Gastrocnemius medialis (tissue), 4 donors: ENCODE measurements at regions not wholly inside any gene's neighbourhood (a gene's known extent, or its start where the extent isn't known, plus 50 kb on each side); places are given as distances from the start of the nearest gene placed in this dataset.

Experiments
- CTCF ChIP-seq, 5 experiments: fragments of 450-650 bp in 3 of 5; fragments of 200-600 bp in 2 of 5; sonication (generic) in 2 of 5; IDR thresholded peaks in 4 of 5; conservative IDR thresholded peaks in 1 of 5; 1 replicate in 4 of 5; 2 replicates in 1 of 5; pipeline ENCODE4 v1.5.1; 2016 to 2019; ENCODE audit warnings: antibody characterized with exemption in 5 of 5, mild to moderate bottlenecking in 3 of 5, moderate library complexity in 3 of 5
- POLR2A ChIP-seq, 2 donors: fragments of 450-650 bp; IDR thresholded peaks; one replicate each; pipeline ENCODE4 v1.6.1; 2017; ENCODE audit warnings: antibody characterized with exemption in 2 of 2, mild to moderate bottlenecking in 2 of 2, moderate library complexity in 2 of 2

DNA sequence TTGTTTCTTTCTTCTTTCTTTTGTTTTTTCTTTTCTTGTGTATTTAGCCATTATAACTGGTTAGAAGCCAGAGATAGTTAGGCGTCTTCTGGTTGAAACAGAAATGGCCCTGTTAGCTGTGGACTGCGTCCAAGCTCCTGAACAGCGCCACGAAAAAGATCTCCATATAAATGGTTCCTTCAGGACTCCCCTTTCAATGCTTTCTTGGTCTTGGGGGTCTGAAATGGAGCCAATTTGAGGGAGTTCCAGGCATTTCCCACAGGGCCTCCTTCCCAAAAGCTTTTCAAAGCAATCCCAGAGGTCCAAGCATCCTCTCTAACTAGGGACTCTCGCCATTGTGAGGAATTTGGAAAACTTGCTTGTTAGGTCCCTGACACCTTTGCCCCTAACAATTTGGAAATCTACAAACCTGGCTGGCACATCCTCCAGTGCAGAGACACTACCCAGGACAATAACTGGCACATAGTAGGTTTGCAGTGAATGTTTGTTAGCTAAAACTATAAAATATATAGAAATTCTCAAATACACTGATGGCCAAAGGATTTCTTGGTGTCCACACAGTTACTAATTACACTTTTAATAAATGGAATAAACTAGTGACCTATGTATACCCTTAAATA lies 80.1 kb downstream of the MYCN start:
- TF ChIP-seq CTCF (IDR thresholded peaks at IDR 0.05 in 4 of 5, conservative IDR thresholded peaks at IDR 0.05 in 1 of 5) (no peak), POLR2A (IDR thresholded peaks at IDR 0.05) (no peak)
